Activated T-cell treated with anti-CD3 and anti-CD28 coated beads, Interleukin-2, amount 50 U/mL, for 4 hours (primary cell): ENCODE measurements at regions not wholly inside any gene's neighbourhood (a gene's known extent, or its start where the extent isn't known, plus 50 kb on each side); places are given as distances from the start of the nearest gene placed in this dataset.

Experiments used
- ATAC-seq, 2 donors: fragments of 200-7000 bp; cut with Tn5 transposase; one replicate each; pipeline ENCODE4 v1.10.0; 2021
- DNase-seq: peaks from one replicate; pipeline ENCODE4 v3.0.0-alpha.2; 2020
- H3K27me3 Mint-ChIP-seq: one replicate; pipeline ENCODE4 v1.8.0; 2021; ENCODE audit warnings: low read depth, mixed read lengths
- H3K36me3 Mint-ChIP-seq: one replicate; pipeline ENCODE4 v1.8.0; 2022; ENCODE audit warnings: mixed read lengths; ENCODE audit not compliant: insufficient read depth
- H3K4me1 Mint-ChIP-seq: one replicate; pipeline ENCODE4 v1.8.0; 2021; ENCODE audit warnings: low read depth, mixed read lengths
- H3K4me3 Mint-ChIP-seq: one replicate; pipeline ENCODE4 v1.8.0; 2021; ENCODE audit warnings: mild to moderate bottlenecking, moderate library complexity, mixed read lengths
- H3K9me3 Mint-ChIP-seq: one replicate; pipeline ENCODE4 v1.8.0; 2021; ENCODE audit warnings: mixed read lengths

GRCh38 chr17:409308-409847 is 56.8 kb upstream of the RPH3AL start:
- peak overlapping the region; percentile 91 for H3K4me3 Mint-ChIP-seq
- no peaks in the 10 kb centered on the region for H3K27me3 Mint-ChIP-seq
- DNase-seq = no peak
- H3K9me3 Mint-ChIP-seq = no peaks in the 10 kb centered on the region
- H3K4me1 Mint-ChIP-seq = peaks cover 57% of the 10 kb centered on the region
- peaks cover 7% of the 10 kb centered on the region for H3K36me3 Mint-ChIP-seq
- no peak for ATAC-seq

GRCh38 chr17:404703-405102 is 52.1 kb upstream of the RPH3AL start:
- Mint-ChIP-seq H3K4me1 (peaks cover 25% of the 10 kb centered on the region), H3K9me3 (no peaks in the 10 kb centered on the region), H3K4me3 (no peak overlapping the region), H3K36me3 (peaks cover 8% of the 10 kb centered on the region), H3K27me3 (no peaks in the 10 kb centered on the region)
- ATAC-seq (no peak), DNase-seq (no peak)
